ENCODE measurements at regions not wholly inside any gene's neighbourhood (a gene's known extent, or its start where the extent isn't known, plus 50 kb on each side); places are given as distances from the start of the nearest gene placed in this dataset.

DNA sequence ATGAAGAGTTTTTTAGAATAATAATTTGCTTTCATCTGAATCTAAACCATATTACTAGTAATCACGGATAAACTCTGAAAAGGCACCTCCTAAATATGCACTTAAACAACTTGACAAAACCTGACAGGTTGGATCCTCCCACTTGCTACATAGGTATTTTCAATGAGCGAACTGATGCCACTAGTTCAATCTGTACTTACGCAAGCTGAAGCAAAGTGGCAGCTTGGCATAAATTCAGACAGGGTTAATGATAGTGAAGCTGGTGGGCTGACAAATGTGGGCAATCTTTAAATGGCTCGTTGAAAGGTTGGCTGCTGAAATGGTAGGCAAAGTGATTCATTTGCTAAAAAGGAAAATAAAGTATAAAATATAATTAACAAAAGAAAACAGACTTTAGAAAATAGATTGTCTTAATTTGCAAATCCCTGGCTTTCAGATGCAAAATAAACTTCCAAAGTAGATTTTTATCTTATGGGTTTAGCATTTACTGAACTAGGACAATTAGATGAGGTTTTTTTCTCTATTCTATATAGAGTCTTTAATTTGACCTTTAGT lies 1713.5 kb upstream of the SLC39A10 start:
- no peak overlapping the region for H3K4me3 ChIP-seq (ENCODE audit: low read length)
- no peak for DNase-seq (ENCODE audit: low read depth)
- no peak overlapping the region for H3K9ac ChIP-seq (ENCODE audit: low read length)
- no peaks in the 10 kb centered on the region for H3K4me1 ChIP-seq (ENCODE audit: control insufficient read depth, insufficient read depth, low read length)
- no peaks in the 10 kb centered on the region for H3K27me3 ChIP-seq (replicated peaks; ENCODE audit: control insufficient read depth, insufficient read depth, low read length)
- no peaks in the 10 kb centered on the region for H3K9me3 ChIP-seq (ENCODE audit: control insufficient read depth, low read length)
- H3K36me3 ChIP-seq (ENCODE audit: control insufficient read depth, insufficient read depth, low read length, severe bottlenecking): no peaks in the 10 kb centered on the region

DNA sequence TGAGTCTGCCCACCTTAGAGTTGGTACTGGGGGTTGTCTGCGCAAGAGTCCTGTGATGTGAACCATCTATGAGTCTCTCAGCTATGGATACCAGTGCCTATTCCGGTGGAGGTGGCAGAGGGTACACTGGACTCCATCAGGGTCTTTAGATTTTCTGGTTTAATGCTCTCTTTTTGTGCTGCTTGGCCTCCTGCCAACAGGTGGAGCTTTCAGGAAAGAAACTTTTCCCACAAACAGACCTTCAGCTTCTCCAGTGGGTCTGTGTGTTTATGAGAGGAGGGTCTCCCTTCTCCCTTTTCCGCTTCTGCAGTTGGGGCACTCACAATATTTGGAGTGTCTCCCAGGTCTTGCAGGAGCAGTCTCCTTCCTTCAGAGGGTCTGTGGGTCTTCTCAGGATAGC lies 1721.9 kb upstream of the SLC39A10 start:
- DNase-seq (ENCODE audit: low read depth): no peak
- no peak overlapping the region for H3K9ac ChIP-seq (ENCODE audit: low read length)
- H3K36me3 ChIP-seq (ENCODE audit: control insufficient read depth, insufficient read depth, low read length, severe bottlenecking): no peaks in the 10 kb centered on the region
- H3K4me3 ChIP-seq (ENCODE audit: low read length): no peak overlapping the region
- H3K4me1 ChIP-seq (ENCODE audit: control insufficient read depth, insufficient read depth, low read length): no peaks in the 10 kb centered on the region
- H3K27me3 ChIP-seq (replicated peaks; ENCODE audit: control insufficient read depth, insufficient read depth, low read length): no peaks in the 10 kb centered on the region
- H3K9me3 ChIP-seq (ENCODE audit: control insufficient read depth, low read length): no peaks in the 10 kb centered on the region

DNA sequence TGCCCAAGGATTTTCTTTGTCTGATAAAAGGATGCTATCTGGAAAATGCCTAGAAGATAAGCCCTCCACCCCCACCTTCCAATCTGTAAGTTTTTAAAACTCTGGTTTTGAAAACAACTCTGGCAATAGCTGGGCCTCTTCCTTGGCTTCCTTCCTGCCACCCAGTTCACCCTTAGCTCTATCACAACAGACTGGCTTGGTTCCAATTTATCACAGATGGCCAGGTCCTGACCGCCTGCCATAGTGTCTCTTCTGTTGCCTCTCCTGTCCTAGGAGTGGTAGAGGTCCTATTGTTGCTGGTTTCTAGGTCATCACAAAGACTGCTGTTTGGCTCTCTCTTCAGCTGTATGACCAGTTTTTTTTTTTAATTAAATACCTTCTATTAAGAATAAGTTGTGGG lies 1727.9 kb upstream of the SLC39A10 start:
- no peak for DNase-seq (ENCODE audit: low read depth)
- H3K27me3 ChIP-seq (replicated peaks; ENCODE audit: control insufficient read depth, insufficient read depth, low read length): no peaks in the 10 kb centered on the region
- no peaks in the 10 kb centered on the region for H3K4me1 ChIP-seq (ENCODE audit: control insufficient read depth, insufficient read depth, low read length)
- no peaks in the 10 kb centered on the region for H3K36me3 ChIP-seq (ENCODE audit: control insufficient read depth, insufficient read depth, low read length, severe bottlenecking)
- no peak overlapping the region for H3K9ac ChIP-seq (ENCODE audit: low read length)
- no peak overlapping the region for H3K4me3 ChIP-seq (ENCODE audit: low read length)
- H3K9me3 ChIP-seq (ENCODE audit: control insufficient read depth, low read length): no peaks in the 10 kb centered on the region

DNA sequence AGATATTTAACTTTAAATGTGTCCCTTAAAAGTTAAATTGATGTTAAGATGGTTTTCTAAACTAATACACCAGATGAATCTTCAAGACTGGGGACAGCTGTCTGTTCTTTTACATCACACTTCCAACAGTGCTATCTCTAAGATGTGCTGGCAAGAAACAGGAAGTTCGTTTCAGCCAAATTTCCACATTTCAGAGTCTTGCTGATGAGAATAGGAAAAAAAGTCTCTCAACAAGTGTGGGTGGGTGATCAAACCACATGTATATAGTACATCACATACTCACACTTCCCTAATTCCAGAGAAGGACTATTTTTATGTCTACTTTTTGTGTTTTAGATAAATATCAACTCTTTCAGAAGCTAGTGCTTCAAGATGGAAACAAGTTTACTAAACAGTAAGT lies 1712.8 kb upstream of the TMEFF2 start:
- Histone ChIP-seq H3K9me3 (ENCODE audit: control insufficient read depth, low read length) (no peaks in the 10 kb centered on the region), H3K36me3 (ENCODE audit: control insufficient read depth, insufficient read depth, low read length, severe bottlenecking) (no peaks in the 10 kb centered on the region), H3K9ac (ENCODE audit: low read length) (no peak overlapping the region), H3K4me1 (ENCODE audit: control insufficient read depth, insufficient read depth, low read length) (no peaks in the 10 kb centered on the region), H3K27me3 (replicated peaks; ENCODE audit: control insufficient read depth, insufficient read depth, low read length) (no peaks in the 10 kb centered on the region), H3K4me3 (ENCODE audit: low read length) (no peak overlapping the region)
- DNase-seq (ENCODE audit: low read depth): peak; percentile 2

DNA sequence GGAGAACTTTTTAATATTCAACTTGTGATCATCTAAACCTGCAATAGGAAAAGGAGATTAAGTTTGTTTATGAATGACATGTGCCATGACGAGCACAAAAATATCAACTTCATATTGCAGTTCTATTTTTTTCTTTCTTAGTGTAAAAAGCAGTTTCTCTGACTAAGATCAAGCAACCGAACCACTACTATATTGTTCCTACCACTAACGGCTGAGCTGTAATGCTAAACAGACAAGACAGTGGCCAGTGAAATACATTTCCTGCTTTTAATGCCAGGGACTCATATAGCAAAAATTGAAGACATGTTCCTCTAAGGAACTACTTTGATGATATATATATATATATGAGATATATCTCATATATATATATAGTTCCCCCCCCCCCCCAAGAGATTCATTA lies 1705.6 kb upstream of the TMEFF2 start:
- H3K4me3 ChIP-seq (ENCODE audit: low read length): no peak overlapping the region
- H3K27me3 ChIP-seq (replicated peaks; ENCODE audit: control insufficient read depth, insufficient read depth, low read length): no peaks in the 10 kb centered on the region
- DNase-seq (ENCODE audit: low read depth): no peak
- no peaks in the 10 kb centered on the region for H3K4me1 ChIP-seq (ENCODE audit: control insufficient read depth, insufficient read depth, low read length)
- H3K36me3 ChIP-seq (ENCODE audit: control insufficient read depth, insufficient read depth, low read length, severe bottlenecking): no peaks in the 10 kb centered on the region
- no peaks in the 10 kb centered on the region for H3K9me3 ChIP-seq (ENCODE audit: control insufficient read depth, low read length)
- no peak overlapping the region for H3K9ac ChIP-seq (ENCODE audit: low read length)

DNA sequence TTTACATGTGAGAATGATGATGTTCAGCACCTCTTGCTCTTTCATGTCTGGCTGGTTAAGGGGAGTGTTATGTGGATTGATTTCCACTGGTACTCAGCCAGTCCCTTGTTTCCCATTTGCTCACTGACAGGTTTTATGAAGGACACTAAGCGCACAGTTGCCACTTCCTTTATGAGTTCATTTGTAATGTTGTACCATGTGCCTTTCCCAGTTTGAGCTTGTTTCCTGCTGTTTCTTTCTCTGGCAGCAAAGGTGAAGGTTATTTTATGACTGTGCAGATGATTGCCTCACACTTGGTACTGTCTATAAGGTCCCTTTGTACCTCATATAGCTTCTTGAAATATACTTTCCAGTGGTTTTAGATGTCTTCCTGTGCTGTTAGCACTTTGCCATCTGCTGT lies 1700.5 kb upstream of the TMEFF2 start:
- Histone ChIP-seq H3K27me3 (replicated peaks; ENCODE audit: control insufficient read depth, insufficient read depth, low read length) (no peaks in the 10 kb centered on the region), H3K4me3 (ENCODE audit: low read length) (no peak overlapping the region), H3K36me3 (ENCODE audit: control insufficient read depth, insufficient read depth, low read length, severe bottlenecking) (no peaks in the 10 kb centered on the region), H3K9me3 (ENCODE audit: control insufficient read depth, low read length) (no peaks in the 10 kb centered on the region), H3K9ac (ENCODE audit: low read length) (no peak overlapping the region), H3K4me1 (ENCODE audit: control insufficient read depth, insufficient read depth, low read length) (no peaks in the 10 kb centered on the region)
- DNase-seq (ENCODE audit: low read depth): no peak

DNA sequence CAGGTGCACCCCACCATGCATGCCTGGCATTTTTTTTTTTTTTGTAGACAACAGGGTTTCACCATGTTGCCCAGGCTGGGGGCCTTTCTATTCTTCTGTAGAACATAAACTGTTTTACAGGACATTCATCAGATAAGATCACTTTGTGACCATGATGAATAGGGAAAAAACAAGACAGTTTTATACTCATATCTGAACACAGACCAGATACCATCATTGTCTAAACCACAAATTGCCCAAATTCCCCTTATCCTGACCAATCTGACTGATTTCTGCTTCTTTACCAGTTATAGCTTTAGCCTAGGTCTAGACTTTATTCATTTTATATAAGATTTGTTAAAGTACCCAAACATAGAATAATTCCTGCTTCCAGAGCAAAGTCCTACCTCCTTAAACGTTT lies 1699.3 kb upstream of the TMEFF2 start:
- Histone ChIP-seq H3K9ac (ENCODE audit: low read length) (no peak overlapping the region), H3K4me1 (ENCODE audit: control insufficient read depth, insufficient read depth, low read length) (no peaks in the 10 kb centered on the region), H3K27me3 (replicated peaks; ENCODE audit: control insufficient read depth, insufficient read depth, low read length) (no peaks in the 10 kb centered on the region), H3K9me3 (ENCODE audit: control insufficient read depth, low read length) (no peaks in the 10 kb centered on the region), H3K4me3 (ENCODE audit: low read length) (no peak overlapping the region), H3K36me3 (ENCODE audit: control insufficient read depth, insufficient read depth, low read length, severe bottlenecking) (no peaks in the 10 kb centered on the region)
- no peak for DNase-seq (ENCODE audit: low read depth)

DNA sequence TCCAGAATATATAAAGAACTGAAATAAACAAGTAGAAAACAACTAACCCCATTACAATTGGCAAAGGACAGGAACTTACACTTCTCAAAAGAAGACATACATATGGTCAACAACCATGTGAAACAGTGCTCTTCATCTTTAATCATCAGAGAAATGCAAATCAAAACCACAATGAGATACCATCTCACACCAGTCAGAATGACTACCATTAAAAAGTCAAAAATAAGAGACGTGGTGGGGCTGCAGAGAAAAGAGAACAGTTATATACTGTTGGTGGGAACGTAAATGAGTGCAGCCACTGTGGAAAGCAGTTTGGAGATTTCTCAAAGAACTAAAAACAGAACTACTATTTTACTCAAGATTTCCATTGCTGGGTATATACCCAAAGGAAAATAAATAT lies 1696.3 kb upstream of the TMEFF2 start:
- DNase-seq (ENCODE audit: low read depth): no peak
- H3K4me3 ChIP-seq (ENCODE audit: low read length): no peak overlapping the region
- H3K4me1 ChIP-seq (ENCODE audit: control insufficient read depth, insufficient read depth, low read length): no peaks in the 10 kb centered on the region
- no peaks in the 10 kb centered on the region for H3K9me3 ChIP-seq (ENCODE audit: control insufficient read depth, low read length)
- H3K27me3 ChIP-seq (replicated peaks; ENCODE audit: control insufficient read depth, insufficient read depth, low read length): no peaks in the 10 kb centered on the region
- no peaks in the 10 kb centered on the region for H3K36me3 ChIP-seq (ENCODE audit: control insufficient read depth, insufficient read depth, low read length, severe bottlenecking)
- no peak overlapping the region for H3K9ac ChIP-seq (ENCODE audit: low read length)

DNA sequence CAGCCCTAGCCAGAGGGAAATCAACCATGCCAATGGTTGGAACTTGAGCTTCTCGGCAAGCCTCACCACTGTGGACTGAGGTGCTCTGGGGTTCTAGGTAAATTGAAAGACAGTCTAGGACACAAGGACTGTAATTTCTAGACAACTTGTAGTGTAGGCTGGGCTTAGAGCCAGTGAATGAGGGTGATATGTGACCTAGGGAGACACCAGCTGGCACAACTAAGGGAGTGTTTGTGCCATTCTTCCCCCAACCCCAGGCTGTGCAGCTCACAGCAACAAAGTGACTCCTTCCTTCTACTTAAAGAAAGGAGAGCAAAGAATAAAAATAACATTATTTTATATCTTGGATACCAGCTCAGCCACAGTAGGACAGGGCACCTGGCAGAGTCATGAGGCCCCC lies 1690.7 kb upstream of the TMEFF2 start:
- no peaks in the 10 kb centered on the region for H3K27me3 ChIP-seq (replicated peaks; ENCODE audit: control insufficient read depth, insufficient read depth, low read length)
- no peak overlapping the region for H3K9ac ChIP-seq (ENCODE audit: low read length)
- peaks cover 22% of the 10 kb centered on the region for H3K9me3 ChIP-seq (ENCODE audit: control insufficient read depth, low read length)
- no peaks in the 10 kb centered on the region for H3K4me1 ChIP-seq (ENCODE audit: control insufficient read depth, insufficient read depth, low read length)
- DNase-seq (ENCODE audit: low read depth): no peak
- H3K36me3 ChIP-seq (ENCODE audit: control insufficient read depth, insufficient read depth, low read length, severe bottlenecking): no peaks in the 10 kb centered on the region
- no peak overlapping the region for H3K4me3 ChIP-seq (ENCODE audit: low read length)

DNA sequence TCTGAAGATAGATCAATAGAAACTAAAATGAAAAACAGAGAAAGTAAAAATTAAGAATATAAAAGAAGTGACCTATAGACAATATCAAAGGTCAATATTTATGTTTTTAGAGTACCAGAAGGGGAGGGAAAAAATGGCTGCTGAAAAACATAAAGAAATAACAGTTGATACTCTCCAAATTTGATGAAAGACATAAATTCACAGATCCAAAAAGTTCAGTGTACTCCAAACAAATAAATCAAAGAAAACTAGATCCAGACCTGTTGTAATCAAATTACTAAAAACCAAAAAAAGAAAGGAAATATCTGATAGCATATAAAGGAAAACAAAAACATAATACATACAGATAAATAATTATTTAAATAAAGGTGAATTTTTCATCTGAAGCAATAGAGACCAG lies 1689.1 kb upstream of the TMEFF2 start:
- Histone ChIP-seq H3K4me1 (ENCODE audit: control insufficient read depth, insufficient read depth, low read length) (no peaks in the 10 kb centered on the region), H3K9me3 (ENCODE audit: control insufficient read depth, low read length) (peaks cover 22% of the 10 kb centered on the region), H3K4me3 (ENCODE audit: low read length) (no peak overlapping the region), H3K36me3 (ENCODE audit: control insufficient read depth, insufficient read depth, low read length, severe bottlenecking) (no peaks in the 10 kb centered on the region), H3K27me3 (replicated peaks; ENCODE audit: control insufficient read depth, insufficient read depth, low read length) (no peaks in the 10 kb centered on the region), H3K9ac (ENCODE audit: low read length) (no peak overlapping the region)
- DNase-seq (ENCODE audit: low read depth): no peak

DNA sequence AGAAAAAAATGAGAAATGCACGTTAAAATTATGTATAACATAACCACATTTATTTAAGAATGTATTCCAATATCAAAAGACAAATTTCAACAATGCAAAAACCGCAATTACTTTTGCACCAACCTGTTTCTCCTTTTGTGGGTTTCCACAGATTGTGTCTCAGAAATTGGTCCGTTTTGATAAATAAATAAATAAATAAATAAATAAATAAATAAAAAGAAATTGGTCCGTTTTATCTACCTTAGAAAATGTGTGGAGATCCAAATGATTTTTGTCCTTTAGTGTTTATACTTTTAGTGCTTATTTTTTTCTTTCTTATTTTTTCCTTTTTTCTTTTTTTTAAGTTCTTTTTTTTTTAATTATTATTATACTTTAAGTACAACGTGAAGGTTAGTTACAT lies 1682.2 kb upstream of the TMEFF2 start:
- Histone ChIP-seq H3K36me3 (ENCODE audit: control insufficient read depth, insufficient read depth, low read length, severe bottlenecking) (no peaks in the 10 kb centered on the region), H3K4me3 (ENCODE audit: low read length) (no peak overlapping the region), H3K9ac (ENCODE audit: low read length) (no peak overlapping the region), H3K4me1 (ENCODE audit: control insufficient read depth, insufficient read depth, low read length) (no peaks in the 10 kb centered on the region), H3K9me3 (ENCODE audit: control insufficient read depth, low read length) (no peaks in the 10 kb centered on the region), H3K27me3 (replicated peaks; ENCODE audit: control insufficient read depth, insufficient read depth, low read length) (no peaks in the 10 kb centered on the region)
- DNase-seq (ENCODE audit: low read depth): no peak

DNA sequence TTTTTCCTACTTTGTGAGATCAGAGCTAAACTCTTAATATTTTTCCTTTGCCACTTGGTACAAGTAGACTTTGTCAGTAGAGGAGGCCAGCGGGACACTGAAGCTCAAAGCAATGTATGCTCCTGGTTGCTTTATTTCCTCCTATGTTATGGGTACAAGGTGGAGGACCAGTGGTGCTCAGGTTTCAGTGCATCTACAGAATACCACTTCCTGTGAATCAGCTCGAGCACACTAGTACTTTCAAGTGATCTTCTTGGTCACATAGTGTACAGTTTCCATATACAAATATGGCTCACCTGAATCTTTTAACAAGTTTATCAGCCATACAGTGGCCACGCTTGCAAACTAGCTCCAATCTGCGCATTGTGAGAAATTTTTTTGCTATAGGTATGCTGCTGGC lies 1674.8 kb upstream of the TMEFF2 start:
- Histone ChIP-seq H3K9me3 (ENCODE audit: control insufficient read depth, low read length) (no peaks in the 10 kb centered on the region), H3K36me3 (ENCODE audit: control insufficient read depth, insufficient read depth, low read length, severe bottlenecking) (no peaks in the 10 kb centered on the region), H3K9ac (ENCODE audit: low read length) (no peak overlapping the region), H3K4me1 (ENCODE audit: control insufficient read depth, insufficient read depth, low read length) (no peaks in the 10 kb centered on the region), H3K27me3 (replicated peaks; ENCODE audit: control insufficient read depth, insufficient read depth, low read length) (no peaks in the 10 kb centered on the region), H3K4me3 (ENCODE audit: low read length) (no peak overlapping the region)
- DNase-seq (ENCODE audit: low read depth): no peak
